Mucosa of descending colon (tissue), 3 donors: ENCODE measurements at regions not wholly inside any gene's neighbourhood (a gene's known extent, or its start where the extent isn't known, plus 50 kb on each side); places are given as distances from the start of the nearest gene placed in this dataset.

ENCODE experiments used
- ATAC-seq: fragments of 200-7000 bp; cut with Tn5 transposase; one replicate; pipeline ENCODE4 v1.9.1; 2020; ENCODE audit warnings: mild to moderate bottlenecking, moderate library complexity
- DNase-seq, 3 donors: peaks; one replicate each; pipeline ENCODE4 v3.0.0-alpha.2; 2020
- H3K36me3 ChIP-seq: fragments of 200-600 bp; one replicate; pipeline ENCODE4 v1.8.0; 2021; ENCODE audit warnings: low read depth, mild to moderate bottlenecking
- H3K4me1 ChIP-seq: fragments of 200-600 bp; one replicate; pipeline ENCODE4 v1.8.0; 2021; ENCODE audit warnings: low read depth, mild to moderate bottlenecking
- H3K4me3 ChIP-seq: fragments of 200-600 bp; one replicate; pipeline ENCODE4 v1.8.0; 2021; ENCODE audit warnings: mild to moderate bottlenecking
- H3K9me3 ChIP-seq: fragments of 200-600 bp; one replicate; pipeline ENCODE4 v1.8.0; 2021; ENCODE audit warnings: mild to moderate bottlenecking
- CTCF ChIP-seq: fragments of 200-600 bp; IDR thresholded peaks from one replicate; pipeline ENCODE4 v1.8.0; 2022; ENCODE audit warnings: antibody characterized with exemption, mild to moderate bottlenecking
- intact Hi-C, 2 donors: fragments of 100-400 bp; cut with DNase I in 1 of 2; cut with micrococcal nuclease in 1 of 2; formaldehyde crosslinking; loops; one replicate each; pipeline versions ENCODE4 v1.11.0 to v1.11.1; 2022; cut with DNase I, micrococcal nuclease
- donor health status: DM: no; HTN: no; CAD: no; lungs with moderate emphysema.
- donor health status: DM: no; HTN: no; CAD: no.
- donor health status: DM: no; HTN: yes; CAD: no.

GRCh38 chr5:164207646-164208045, 702.2 kb downstream of the MAT2B start:
- no peaks in the 10 kb centered on the region for H3K9me3 ChIP-seq
- no peak for DNase-seq
- intact Hi-C loops = no loop called here
- no peak for ATAC-seq
- no peaks in the 10 kb centered on the region for H3K36me3 ChIP-seq
- no peak overlapping the region for H3K4me3 ChIP-seq
- TF ChIP-seq CTCF = no peak
- no peaks in the 10 kb centered on the region for H3K4me1 ChIP-seq

GRCh38 chr5:164210491-164210890, 705.1 kb downstream of the MAT2B start:
- Histone ChIP-seq H3K36me3 (no peaks in the 10 kb centered on the region), H3K9me3 (no peaks in the 10 kb centered on the region), H3K4me1 (no peaks in the 10 kb centered on the region), H3K4me3 (no peak overlapping the region)
- intact Hi-C loops = no loop called here
- DNase-seq (no peak), ATAC-seq (no peak)
- TF ChIP-seq CTCF = no peak

DNA sequence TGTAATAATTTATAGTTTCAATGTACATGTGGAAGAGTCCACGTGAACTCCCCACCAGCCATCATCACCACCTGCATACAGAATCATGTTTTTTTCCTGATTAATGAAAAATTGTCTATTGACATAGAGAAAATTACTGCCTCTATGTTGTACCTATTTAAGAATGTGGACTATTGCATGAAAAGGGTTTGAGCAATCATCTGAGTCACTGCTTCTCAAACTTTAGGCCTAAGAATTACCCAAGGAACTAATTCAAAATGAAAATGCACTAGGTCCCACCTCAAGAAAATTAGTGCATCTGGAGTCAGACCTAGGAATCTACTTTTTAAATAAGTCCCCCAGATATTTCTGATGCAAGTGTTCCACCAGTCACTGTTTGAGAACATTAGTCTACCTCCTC, 709.3 kb downstream of the MAT2B start:
- no peak for ATAC-seq
- no peak for DNase-seq
- TF ChIP-seq CTCF = no peak
- intact Hi-C loops = no loop called here
- H3K4me1 ChIP-seq = no peaks in the 10 kb centered on the region
- H3K4me3 ChIP-seq = no peak overlapping the region
- H3K9me3 ChIP-seq = no peaks in the 10 kb centered on the region
- H3K36me3 ChIP-seq = no peaks in the 10 kb centered on the region

DNA sequence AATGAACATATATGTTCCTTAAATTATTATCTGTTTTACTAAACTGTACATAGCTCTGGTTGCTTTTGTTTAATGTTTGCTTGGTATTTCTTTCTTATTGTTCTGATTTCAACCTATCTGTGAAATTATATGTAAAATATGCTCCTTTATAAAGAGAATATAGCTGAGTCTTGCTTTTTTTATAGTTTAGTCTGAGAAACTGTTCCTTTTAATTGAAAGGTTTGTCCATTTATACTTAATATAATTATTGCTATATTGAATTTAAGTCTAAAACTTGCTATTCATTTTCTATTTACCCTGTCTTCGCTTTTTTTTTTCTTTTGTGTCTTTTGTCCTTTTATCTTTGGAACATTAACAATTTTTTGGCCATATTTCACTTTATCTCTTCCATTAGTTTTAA, 712.0 kb downstream of the MAT2B start:
- no peak overlapping the region for H3K4me3 ChIP-seq
- no peaks in the 10 kb centered on the region for H3K4me1 ChIP-seq
- ATAC-seq (no peak), DNase-seq (no peak)
- TF ChIP-seq CTCF = no peak
- intact Hi-C loops = no loop called here
- no peaks in the 10 kb centered on the region for H3K36me3 ChIP-seq
- H3K9me3 ChIP-seq = no peaks in the 10 kb centered on the region

DNA sequence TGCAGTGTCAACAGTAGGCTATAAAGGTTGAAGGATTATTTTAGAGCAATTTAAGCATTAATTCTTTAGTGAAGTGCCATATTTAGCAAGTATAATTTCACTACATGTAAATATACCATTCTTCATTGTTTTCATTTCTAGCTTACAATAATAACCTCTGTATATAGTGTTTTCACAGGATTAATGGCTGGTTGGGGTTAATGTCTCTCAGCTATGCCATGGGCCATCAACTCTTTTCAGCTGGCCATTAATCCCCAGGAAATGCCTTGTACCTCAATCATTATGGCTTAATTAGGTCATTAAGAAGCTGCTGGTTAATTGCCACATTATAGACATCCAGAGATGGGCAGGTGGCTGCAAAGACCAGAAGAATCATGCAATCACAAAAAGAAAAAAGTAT, 715.1 kb downstream of the MAT2B start:
- intact Hi-C loops = no loop called here
- H3K4me3 ChIP-seq = no peak overlapping the region
- no peaks in the 10 kb centered on the region for H3K9me3 ChIP-seq
- no peak for DNase-seq
- H3K4me1 ChIP-seq = no peaks in the 10 kb centered on the region
- H3K36me3 ChIP-seq = no peaks in the 10 kb centered on the region
- no peak for TF ChIP-seq CTCF
- no peak for ATAC-seq

GRCh38 chr5:164224236-164224635, 718.8 kb downstream of the MAT2B start:
- intact Hi-C loops = no loop called here
- Histone ChIP-seq H3K4me3 (no peak overlapping the region), H3K9me3 (no peaks in the 10 kb centered on the region), H3K4me1 (no peaks in the 10 kb centered on the region), H3K36me3 (no peaks in the 10 kb centered on the region)
- DNase-seq = no peak
- TF ChIP-seq CTCF = no peak
- no peak for ATAC-seq
